OCI-LY1 (cell line): ENCODE measurements at regions not wholly inside any gene's neighbourhood (a gene's known extent, or its start where the extent isn't known, plus 50 kb on each side); places are given as distances from the start of the nearest gene placed in this dataset.

Experiments used
- H2AFZ ChIP-seq: fragments of 200-600 bp; sonication (generic), shearing (Covaris generic); 2 replicates; pipeline ENCODE4 v1.6.0; 2014; ENCODE audit warnings: antibody characterized with exemption, mild to moderate bottlenecking, low read length
- H3F3A ChIP-seq: fragments of 200-600 bp; sonication (generic), shearing (Covaris generic); 2 replicates; pipeline ENCODE4 v1.6.0; 2014; ENCODE audit warnings: mild to moderate bottlenecking, antibody characterized with exemption, low read length, moderate library complexity; ENCODE audit not compliant: insufficient read depth
- H3K27ac ChIP-seq: fragments of 200-600 bp; sonication (generic); 2 replicates; pipeline ENCODE4 v1.5.1; 2014; ENCODE audit warnings: low read length, mixed run types, mild to moderate bottlenecking, low read depth; ENCODE audit not compliant: poor library complexity, severe bottlenecking
- H3K27me3 ChIP-seq: fragments of 200-600 bp; sonication (generic); 2 replicates; pipeline ENCODE4 v1.6.0; 2014; ENCODE audit warnings: antibody characterized with exemption, mild to moderate bottlenecking, low read length, moderate library complexity; ENCODE audit not compliant: insufficient read depth
- H3K36me3 ChIP-seq: fragments of 200-600 bp; sonication (generic); 2 replicates; pipeline ENCODE4 v1.6.1; 2014; ENCODE audit warnings: mild to moderate bottlenecking, antibody characterized with exemption, low read length, moderate library complexity, mixed read lengths; ENCODE audit not compliant: insufficient read depth
- H3K4me1 ChIP-seq: fragments of 200-600 bp; sonication (generic); 2 replicates; pipeline ENCODE4 v1.5.1; 2014; ENCODE audit warnings: mild to moderate bottlenecking, low read length, moderate library complexity; ENCODE audit not compliant: insufficient read depth, severe bottlenecking
- H3K4me2 ChIP-seq: fragments of 200-600 bp; sonication (generic), shearing (Covaris generic); 2 replicates; pipeline ENCODE4 v1.6.1; 2014; ENCODE audit warnings: low read length
- H3K4me3 ChIP-seq: fragments of 200-600 bp; sonication (generic); 2 replicates; pipeline ENCODE4 v1.5.1; 2014; ENCODE audit warnings: low read length, low read depth, mild to moderate bottlenecking, mixed read lengths; ENCODE audit not compliant: poor library complexity, severe bottlenecking
- H3K79me2 ChIP-seq: fragments of 200-600 bp; shearing (Covaris generic); 2 replicates; pipeline ENCODE4 v1.6.1; 2016; ENCODE audit warnings: mixed run types, low read length, mixed read lengths; ENCODE audit not compliant: insufficient read depth
- H3K9ac ChIP-seq: fragments of 200-600 bp; sonication (generic), shearing (Covaris generic); 2 replicates; pipeline ENCODE4 v1.6.1; 2014; ENCODE audit warnings: mild to moderate bottlenecking, low read length, mixed read lengths
- H3K9me2 ChIP-seq: fragments of 200-600 bp; sonication (generic), shearing (Covaris generic); 2 replicates; pipeline ENCODE4 v1.6.1; 2014; ENCODE audit warnings: low read depth, mild to moderate bottlenecking, low read length, mixed read lengths
- H3K9me3 ChIP-seq: fragments of 200-600 bp; shearing (Covaris generic); 2 replicates; pipeline ENCODE4 v1.6.1; 2014; ENCODE audit warnings: low read length, mixed read lengths
- H4K20me1 ChIP-seq: fragments of 200-600 bp; sonication (generic), shearing (Covaris generic); 2 replicates; pipeline ENCODE4 v1.6.0; 2016; ENCODE audit warnings: mild to moderate bottlenecking, low read length; ENCODE audit not compliant: insufficient read depth
- CTCF ChIP-seq: fragments of 200-600 bp; sonication (generic), shearing (Covaris generic); IDR thresholded peaks from 2 replicates; pipeline ENCODE4 v1.5.1; 2017; ENCODE audit warnings: mild to moderate bottlenecking, antibody characterized with exemption, low read length, moderate library complexity, mixed read lengths
- EZH2 ChIP-seq: fragments of 200-600 bp; sonication (generic), shearing (Covaris generic); IDR thresholded peaks from 2 replicates; pipeline ENCODE4 v1.8.0; 2017; ENCODE audit warnings: borderline replicate concordance, mixed run types, mild to moderate bottlenecking, antibody characterized with exemption, low read length, moderate library complexity, mixed read lengths

- H3K36me3 ChIP-seq = no peaks in the 10 kb centered on the region
- H3F3A ChIP-seq = no peaks in the 10 kb centered on the region
- H3K4me1 ChIP-seq = no peaks in the 10 kb centered on the region
- TF ChIP-seq CTCF (no peak), EZH2 (no peak)
- H3K27me3 ChIP-seq = no peaks in the 10 kb centered on the region
- H2AFZ ChIP-seq = no peak overlapping the region
- no peaks in the 10 kb centered on the region for H3K9me2 ChIP-seq
- no peak overlapping the region for H3K4me2 ChIP-seq
- no peaks in the 10 kb centered on the region for H3K79me2 ChIP-seq
- no peaks in the 10 kb centered on the region for H3K9me3 ChIP-seq
- no peak overlapping the region for H3K27ac ChIP-seq
- H4K20me1 ChIP-seq = no peaks in the 10 kb centered on the region
- no peak overlapping the region for H3K4me3 ChIP-seq
- H3K9ac ChIP-seq = no peak overlapping the region
Observed at GRCh38 chr9:95710446-95710845, 165.0 kb upstream of the ERCC6L2 start.

GRCh38 chr9:95696701-95697100 lies 178.8 kb upstream of the ERCC6L2 start:
- Histone ChIP-seq H3K4me1 (no peaks in the 10 kb centered on the region), H3K9ac (no peak overlapping the region), H3F3A (no peaks in the 10 kb centered on the region), H4K20me1 (no peaks in the 10 kb centered on the region), H2AFZ (no peak overlapping the region), H3K79me2 (no peaks in the 10 kb centered on the region), H3K27ac (no peak overlapping the region), H3K4me3 (no peak overlapping the region), H3K36me3 (no peaks in the 10 kb centered on the region), H3K27me3 (no peaks in the 10 kb centered on the region; the same call in 1 of the 2 replicates), H3K4me2 (no peak overlapping the region), H3K9me2 (no peaks in the 10 kb centered on the region), H3K9me3 (no peaks in the 10 kb centered on the region)
- TF ChIP-seq CTCF (no peak), EZH2 (no peak)

GRCh38 chr9:95691435-95691834 lies 174.7 kb upstream of the PTCH1 start:
- Histone ChIP-seq H3F3A (no peaks in the 10 kb centered on the region), H2AFZ (no peak overlapping the region), H3K27me3 (no peaks in the 10 kb centered on the region; the same call in 1 of the 2 replicates), H4K20me1 (no peaks in the 10 kb centered on the region), H3K9me2 (no peaks in the 10 kb centered on the region), H3K27ac (no peak overlapping the region), H3K9me3 (no peaks in the 10 kb centered on the region), H3K36me3 (no peaks in the 10 kb centered on the region), H3K4me3 (no peak overlapping the region), H3K9ac (no peak overlapping the region), H3K4me1 (no peaks in the 10 kb centered on the region), H3K4me2 (no peak overlapping the region), H3K79me2 (no peaks in the 10 kb centered on the region)
- TF ChIP-seq EZH2 (no peak), CTCF (no peak)
